Renal cortex interstitium (tissue), 11 donors: ENCODE measurements at regions not wholly inside any gene's neighbourhood (a gene's known extent, or its start where the extent isn't known, plus 50 kb on each side); places are given as distances from the start of the nearest gene placed in this dataset.
"Not testable (repeated sequence)": the region's sequence is repeated elsewhere in the genome, so short reads cannot be mapped to it uniquely, and the experiment has no call there.

Experiments used
- DNase-seq, 11 donors: peaks; one replicate each; pipeline ENCODE4 v3.0.0-alpha.2; 2013; ENCODE audit warnings: low read depth in 9 of 11, low spot score in 4 of 11; ENCODE audit errors: extremely low read depth in 1 of 11

GRCh38 chr2:145519254-145519653 is 999.3 kb upstream of the ZEB2 start:
- not testable (repeated sequence) for DNase-seq

GRCh38 chr2:145511946-145512345 is 992.0 kb upstream of the ZEB2 start:
- no peak for DNase-seq

- no peak for DNase-seq
These were observed 983.6 kb upstream of the ZEB2 start for GRCh38 chr2:145503511-145503910.

- DNase-seq, result no peak
These were observed 982.0 kb upstream of the ZEB2 start for GRCh38 chr2:145501920-145502319.

- no peak for DNase-seq
These were observed 975.7 kb upstream of the ZEB2 start for GRCh38 chr2:145495590-145495989.

- no peak for DNase-seq
These were observed 974.5 kb upstream of the ZEB2 start for GRCh38 chr2:145494441-145494840.

- no peak for DNase-seq
These were observed 968.7 kb upstream of the ZEB2 start for GRCh38 chr2:145488571-145488970.

- DNase-seq, result no peak
These were observed 964.7 kb upstream of the ZEB2 start for GRCh38 chr2:145484448-145485097.

- DNase-seq, result no peak
These were observed 963.9 kb upstream of the ZEB2 start for GRCh38 chr2:145483854-145484253.

GRCh38 chr2:145481334-145481922 is 961.5 kb upstream of the ZEB2 start:
- no peak for DNase-seq

- no peak for DNase-seq
These were observed 944.9 kb upstream of the ZEB2 start for GRCh38 chr2:145464866-145465265.

- no peak for DNase-seq
These were observed 940.2 kb upstream of the ZEB2 start for GRCh38 chr2:145460112-145460511.

- peak in 8 of 11 donors; percentile 5 to 32 (median 22) for DNase-seq
These were observed 911.4 kb upstream of the ZEB2 start for GRCh38 chr2:145431181-145431951.

GRCh38 chr2:145423809-145424208 is 903.9 kb upstream of the ZEB2 start:
- no peak for DNase-seq

GRCh38 chr2:145422576-145422975 is 902.7 kb upstream of the ZEB2 start:
- DNase-seq, result no peak

GRCh38 chr2:145421841-145422240 is 901.9 kb upstream of the ZEB2 start:
- DNase-seq, result no peak

- no peak for DNase-seq
These were observed 896.7 kb upstream of the ZEB2 start for GRCh38 chr2:145416640-145417039.

GRCh38 chr2:145415151-145415550 is 895.2 kb upstream of the ZEB2 start:
- no peak for DNase-seq

GRCh38 chr2:145413261-145414030 is 893.5 kb upstream of the ZEB2 start:
- DNase-seq, result no peak

GRCh38 chr2:145412155-145412554 is 892.2 kb upstream of the ZEB2 start:
- no peak for DNase-seq
